COLO829 (cell line): ENCODE measurements at regions not wholly inside any gene's neighbourhood (a gene's known extent, or its start where the extent isn't known, plus 50 kb on each side); places are given as distances from the start of the nearest gene placed in this dataset.
A peak's percentile ranks its signal among the peaks of the same experiment; 100 is the strongest.

Experiments used
- DNase-seq: peaks from one replicate; pipeline ENCODE4 v3.0.0; 2012; ENCODE audit warnings: low spot score

- DNase-seq, result no peak
Observed at GRCh38 chr17:70878879-70879278, 709.5 kb downstream of the KCNJ2 start.

GRCh38 chr17:70879401-70879800 is 710.1 kb downstream of the KCNJ2 start:
- DNase-seq, result no peak

- DNase-seq, result no peak
Observed at GRCh38 chr17:70881093-70881492, 711.8 kb downstream of the KCNJ2 start.

GRCh38 chr17:70882504-70882903 is 713.2 kb downstream of the KCNJ2 start:
- no peak for DNase-seq

DNA sequence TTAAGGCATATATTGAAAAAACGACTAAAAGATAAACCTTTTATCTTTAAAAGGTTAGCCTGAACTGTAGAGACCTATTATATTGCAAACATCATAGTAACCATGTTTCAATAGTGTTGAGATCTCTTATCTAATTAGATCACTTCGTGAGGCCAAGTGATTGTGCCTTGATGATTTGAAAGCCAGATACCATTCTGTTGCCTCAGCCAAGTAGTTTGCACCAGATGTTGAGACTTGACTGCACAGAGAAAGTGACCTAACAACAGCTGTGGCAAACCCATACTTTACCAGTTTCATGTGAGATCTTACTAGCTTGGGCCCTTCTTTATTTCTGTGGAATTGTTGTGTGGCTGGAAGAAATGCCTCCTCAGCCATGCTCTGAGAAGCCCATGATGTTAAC is 717.3 kb downstream of the KCNJ2 start:
- no peak for DNase-seq

DNA sequence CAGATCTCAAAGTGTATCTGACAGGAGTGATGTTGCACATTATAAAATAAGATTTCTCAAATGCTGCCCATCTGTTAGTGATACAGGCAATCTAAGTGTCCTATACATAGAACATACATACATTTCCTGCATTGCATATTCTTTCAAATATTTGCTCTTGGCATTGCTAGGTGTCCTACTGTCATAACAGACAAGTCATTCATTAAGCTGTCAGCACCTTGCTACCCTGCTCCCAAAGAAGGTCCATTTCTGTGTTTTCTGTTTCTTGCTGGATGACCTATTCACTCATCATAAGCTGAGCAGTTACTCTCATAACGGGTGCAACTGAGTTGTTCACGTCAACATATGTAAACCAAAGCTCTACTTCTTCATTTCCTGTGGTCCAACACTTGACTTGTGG is 719.0 kb downstream of the KCNJ2 start:
- DNase-seq, result no peak

DNA sequence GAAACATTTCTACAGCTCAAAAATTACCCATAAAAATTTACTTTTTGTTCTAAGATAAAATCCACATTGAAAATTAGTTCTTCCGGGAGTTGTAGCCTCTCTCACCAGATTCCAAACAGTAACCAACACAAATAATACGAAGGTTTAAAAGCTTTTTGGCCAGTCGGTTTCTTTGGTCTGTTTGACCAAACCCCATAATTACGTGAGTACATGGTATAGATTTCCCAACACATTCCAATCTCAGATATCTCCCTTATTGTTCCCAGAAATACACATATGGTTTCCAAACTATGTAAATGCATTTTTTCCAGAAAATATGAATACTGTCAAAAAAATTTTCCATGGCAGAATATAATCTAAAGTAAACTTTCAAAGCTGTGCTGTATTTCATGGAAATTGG is 722.0 kb downstream of the KCNJ2 start:
- DNase-seq, result no peak

DNA sequence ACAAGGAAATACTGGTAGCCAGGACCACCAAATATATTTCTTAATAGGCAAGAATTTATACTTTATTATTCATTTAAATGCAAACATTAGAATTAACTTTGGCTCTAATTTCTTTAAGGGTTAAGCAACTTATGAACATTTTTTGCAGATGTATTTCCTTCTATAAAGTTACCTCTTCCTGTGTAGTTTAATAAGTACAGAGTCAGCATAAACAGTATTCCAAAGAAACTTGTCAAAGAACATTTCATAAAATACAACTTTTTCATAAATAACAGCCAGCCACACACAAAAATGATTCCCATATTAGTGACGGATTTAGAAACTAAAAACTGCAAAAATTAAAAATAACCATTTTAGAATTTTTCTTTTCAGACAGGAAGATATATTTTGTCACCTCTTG is 723.2 kb downstream of the KCNJ2 start:
- no peak for DNase-seq

- no peak for DNase-seq
Observed at GRCh38 chr17:70896843-70897242, 727.5 kb downstream of the KCNJ2 start.

GRCh38 chr17:70897446-70897845 is 728.1 kb downstream of the KCNJ2 start:
- no peak for DNase-seq

DNA sequence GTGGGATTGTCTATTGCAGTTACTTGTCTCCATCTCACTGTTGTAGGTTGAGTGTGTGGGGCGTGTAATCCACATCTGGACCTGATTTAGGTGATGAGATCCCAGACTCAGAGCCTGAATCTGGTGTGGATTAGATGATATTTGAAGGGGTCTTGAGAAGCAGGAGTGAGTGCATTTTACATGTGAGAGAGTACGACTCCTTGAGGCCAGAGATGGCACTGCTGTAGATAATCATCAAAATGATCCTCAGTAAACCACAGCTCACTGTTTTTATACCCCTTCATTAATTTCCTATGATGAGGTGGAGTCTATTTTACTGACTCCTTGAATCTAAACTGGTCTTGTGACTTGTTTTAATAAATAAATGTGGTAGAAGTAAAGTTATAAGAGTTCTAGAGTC is 732.5 kb downstream of the KCNJ2 start:
- DNase-seq, result no peak

DNA sequence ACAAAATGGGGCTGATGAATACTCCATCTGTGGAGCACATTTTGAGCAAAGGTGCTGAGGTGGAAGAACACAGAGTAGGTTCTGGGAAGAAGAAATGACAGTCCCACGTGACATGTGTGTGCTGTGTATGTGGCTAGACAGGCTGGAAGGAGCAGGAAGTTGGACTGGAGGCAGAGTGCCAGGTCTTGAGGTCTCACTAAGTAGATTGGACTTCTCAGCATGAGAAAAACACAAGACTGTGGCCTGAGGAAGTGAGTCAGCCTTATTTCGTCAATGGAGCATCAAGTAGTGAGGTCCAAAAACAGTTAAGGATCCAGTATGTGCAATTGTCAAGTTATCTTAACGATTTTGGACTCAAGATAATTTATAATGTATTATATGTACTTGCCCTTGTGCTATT is 736.5 kb downstream of the KCNJ2 start:
- DNase-seq, result peak; percentile 28

- DNase-seq, result peak; percentile 4
Observed at GRCh38 chr17:70906808-70907207, 737.5 kb downstream of the KCNJ2 start.

GRCh38 chr17:70912716-70913485 is 743.6 kb downstream of the KCNJ2 start:
- no peak for DNase-seq

DNA sequence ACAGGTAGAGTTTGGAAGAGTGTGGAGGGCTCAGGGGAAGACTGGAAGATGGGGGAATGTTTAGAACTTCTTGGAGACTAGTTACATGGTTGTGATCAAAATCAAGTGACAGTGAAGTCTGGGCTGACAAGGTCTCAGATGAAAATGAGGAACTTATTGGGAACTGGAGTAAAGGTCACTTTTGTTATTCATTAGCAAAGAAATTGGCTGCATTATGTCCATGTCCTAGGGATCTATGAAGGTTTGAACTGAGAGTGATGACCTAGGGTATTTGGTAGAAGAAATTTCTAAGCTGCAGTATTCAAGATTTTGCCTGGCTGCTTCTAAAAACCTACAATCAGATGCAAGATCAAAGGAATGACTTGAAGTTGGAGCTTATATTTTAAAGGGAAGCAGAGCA is 747.1 kb downstream of the KCNJ2 start:
- DNase-seq, result no peak

DNA sequence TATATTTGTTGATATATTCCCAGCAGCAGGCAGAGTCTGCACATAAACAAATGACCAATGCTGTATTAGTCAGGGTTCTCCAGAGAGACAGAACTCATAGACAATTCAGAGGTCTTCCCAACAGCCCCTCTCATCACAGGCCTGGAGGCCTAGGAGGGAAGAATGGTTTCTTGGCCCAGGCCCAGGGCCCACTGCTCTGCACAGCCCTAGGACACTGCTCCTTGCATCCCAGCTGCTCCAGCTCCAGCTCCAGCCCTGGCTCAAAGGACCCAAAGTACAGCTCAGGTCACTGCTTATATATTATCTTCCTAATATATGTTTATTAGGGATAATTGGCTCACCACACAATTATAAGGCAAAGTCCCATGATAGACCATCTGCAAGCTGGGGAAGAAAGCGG is 749.9 kb downstream of the KCNJ2 start:
- DNase-seq, result no peak

- DNase-seq, result no peak
Observed at GRCh38 chr17:70920416-70920815, 751.1 kb downstream of the KCNJ2 start.

GRCh38 chr17:70922268-70922667 is 752.9 kb downstream of the KCNJ2 start:
- no peak for DNase-seq

DNA sequence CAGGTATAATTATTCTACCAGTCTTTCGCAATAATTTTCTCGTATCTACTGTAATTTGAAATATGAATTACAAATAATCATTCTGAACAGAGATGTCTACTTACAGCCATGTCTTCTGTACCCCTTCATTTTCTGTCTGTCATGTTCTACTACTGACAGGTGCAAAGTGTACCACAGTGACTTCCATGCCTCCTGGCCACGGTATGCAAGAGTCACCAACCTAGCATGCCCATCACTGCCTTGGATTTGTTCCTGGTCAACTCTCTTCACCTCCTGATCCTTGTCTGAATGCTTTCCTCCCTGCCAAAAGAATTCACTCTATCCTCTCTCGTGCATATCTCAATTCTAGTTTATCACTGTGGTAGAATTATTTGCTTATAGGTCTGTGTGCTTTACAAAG is 755.4 kb downstream of the KCNJ2 start:
- no peak for DNase-seq

- DNase-seq, result no peak
Observed at GRCh38 chr17:70929226-70929625, 759.9 kb downstream of the KCNJ2 start.

DNA sequence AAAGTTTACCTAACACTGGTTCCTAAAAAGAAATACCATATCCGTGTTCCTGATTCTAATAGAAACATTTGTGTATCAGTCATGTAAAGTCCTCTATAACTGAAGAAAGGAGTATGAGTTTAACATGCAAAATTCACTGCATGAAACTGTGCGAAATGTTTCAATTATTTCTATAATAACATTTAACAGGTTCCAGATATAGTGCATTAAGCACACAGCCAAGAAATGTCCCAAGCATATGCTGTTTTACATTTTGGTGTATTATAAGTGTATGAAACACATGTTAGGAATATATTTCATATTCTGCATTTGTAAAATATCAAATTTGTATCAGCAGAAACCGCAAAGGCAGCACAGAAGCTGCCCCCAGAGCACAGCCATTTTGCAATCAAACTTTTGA is 764.9 kb downstream of the KCNJ2 start:
- DNase-seq, result no peak

DNA sequence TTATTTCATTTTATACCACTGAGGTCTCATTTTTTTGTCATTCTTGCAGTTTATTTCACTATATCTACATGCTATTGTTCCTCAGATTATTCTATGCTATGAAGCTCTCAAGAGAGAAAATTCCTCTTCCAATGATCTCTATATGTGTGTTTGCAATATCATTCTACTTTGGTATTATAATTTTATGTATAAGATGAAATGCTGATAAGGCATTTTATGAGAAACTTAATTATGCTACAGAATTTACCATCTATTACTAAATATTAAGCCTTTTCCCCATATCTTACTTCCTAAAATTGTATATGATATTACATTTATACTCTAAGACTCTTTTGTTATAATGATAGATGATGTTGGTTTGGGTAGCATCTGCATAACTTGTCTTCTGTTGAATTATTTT is 765.5 kb downstream of the KCNJ2 start:
- no peak for DNase-seq

DNA sequence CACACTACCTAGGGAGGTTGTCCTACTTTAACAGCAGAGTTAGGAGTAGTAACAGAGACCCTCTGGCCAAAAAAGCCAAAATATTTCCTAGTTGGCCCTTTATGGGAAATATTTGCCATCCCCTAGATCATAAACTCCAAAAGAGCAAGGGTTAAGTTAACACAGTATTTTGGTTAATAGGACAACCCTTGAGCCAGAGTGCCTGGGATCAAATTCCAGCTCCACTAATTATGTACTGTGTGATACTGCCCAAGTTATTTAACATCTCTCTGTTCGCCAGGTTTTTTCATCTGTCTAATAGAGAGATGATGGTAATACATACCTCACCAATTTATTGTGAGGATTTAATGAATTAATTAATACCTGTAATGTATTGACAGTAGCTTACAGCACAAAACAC is 767.4 kb downstream of the KCNJ2 start:
- DNase-seq, result no peak

GRCh38 chr17:70938336-70938735 is 769.0 kb downstream of the KCNJ2 start:
- DNase-seq, result no peak

GRCh38 chr17:70945386-70945785 is 776.1 kb downstream of the KCNJ2 start:
- no peak for DNase-seq
